Activated T-helper 1 cell treated with anti-CD3 and anti-CD28 coated beads, Interleukin-12 subunit alpha, Interleukin-12 subunit beta, Interleukin-2, Interleukin-4 antibody, amounts not matched to agents 30 ng/mL and 10 ng/mL and 1 ng/mL, durations not matched to agents 14 hours and 24 hours and 36 hours (primary cell): ENCODE measurements at regions not wholly inside any gene's neighbourhood (a gene's known extent, or its start where the extent isn't known, plus 50 kb on each side); places are given as distances from the start of the nearest gene placed in this dataset.

Experiments used
- DNase-seq: peaks from one replicate; pipeline ENCODE4 v3.0.0; 2021; ENCODE audit warnings: low spot score
- H3K27ac Mint-ChIP-seq: one replicate; pipeline ENCODE4 v1.8.0; 2021; ENCODE audit warnings: mild to moderate bottlenecking, mixed read lengths
- H3K27me3 Mint-ChIP-seq: one replicate; pipeline ENCODE4 v1.8.0; 2022; ENCODE audit warnings: mild to moderate bottlenecking, moderate library complexity, mixed read lengths; ENCODE audit not compliant: insufficient read depth
- H3K36me3 Mint-ChIP-seq: one replicate; pipeline ENCODE4 v1.8.0; 2021; ENCODE audit warnings: low read depth, mixed read lengths
- H3K4me1 Mint-ChIP-seq: one replicate; pipeline ENCODE4 v1.8.0; 2021; ENCODE audit warnings: low read depth, mixed read lengths
- H3K4me3 Mint-ChIP-seq: one replicate; pipeline ENCODE4 v1.8.0; 2021; ENCODE audit warnings: mild to moderate bottlenecking, moderate library complexity, mixed read lengths
- H3K9me3 Mint-ChIP-seq: one replicate; pipeline ENCODE4 v1.8.0; 2021; ENCODE audit warnings: mixed read lengths
- intact Hi-C: fragments of 100-400 bp; cut with micrococcal nuclease; formaldehyde crosslinking; loops from one replicate; pipeline ENCODE4 v1.15.1; 2024

GRCh38 chr10:121071901-121072300 lies 220.7 kb downstream of the WDR11 start:
- H3K36me3 Mint-ChIP-seq: no peaks in the 10 kb centered on the region
- DNase-seq: no peak

GRCh38 chr10:121073728-121074127 lies 222.6 kb downstream of the WDR11 start:
- intact Hi-C loops: no loop called here
- Mint-ChIP-seq H3K4me3 (no peak overlapping the region), H3K27ac (no peak overlapping the region), H3K27me3 (no peaks in the 10 kb centered on the region), H3K9me3 (no peaks in the 10 kb centered on the region), H3K36me3 (no peaks in the 10 kb centered on the region), H3K4me1 (no peaks in the 10 kb centered on the region)
- DNase-seq: no peak

More at GRCh38 chr10:121071901-121072300, 220.7 kb downstream of the WDR11 start:
- Mint-ChIP-seq H3K27me3 (no peaks in the 10 kb centered on the region), H3K4me3 (no peak overlapping the region), H3K27ac (no peak overlapping the region), H3K9me3 (no peaks in the 10 kb centered on the region), H3K4me1 (no peaks in the 10 kb centered on the region)
- intact Hi-C loops: no loop called here

GRCh38 chr10:121076776-121077715 lies 225.9 kb downstream of the WDR11 start:
- no peak overlapping the region for H3K4me3 Mint-ChIP-seq
- intact Hi-C loops: no loop called here
- H3K27ac Mint-ChIP-seq: no peak overlapping the region
- H3K27me3 Mint-ChIP-seq: no peaks in the 10 kb centered on the region
- no peak for DNase-seq
- no peaks in the 10 kb centered on the region for H3K9me3 Mint-ChIP-seq
- H3K36me3 Mint-ChIP-seq: no peaks in the 10 kb centered on the region
- no peaks in the 10 kb centered on the region for H3K4me1 Mint-ChIP-seq

- no peaks in the 10 kb centered on the region for H3K27me3 Mint-ChIP-seq
- H3K36me3 Mint-ChIP-seq: no peaks in the 10 kb centered on the region
- no peak for DNase-seq
- intact Hi-C loops: no loop called here
- no peak overlapping the region for H3K27ac Mint-ChIP-seq
- H3K4me3 Mint-ChIP-seq: no peak overlapping the region
- no peaks in the 10 kb centered on the region for H3K4me1 Mint-ChIP-seq
- H3K9me3 Mint-ChIP-seq: no peaks in the 10 kb centered on the region
Measured at GRCh38 chr10:121078036-121078435, 226.9 kb downstream of the WDR11 start.

- Mint-ChIP-seq H3K27ac (no peak overlapping the region), H3K9me3 (no peaks in the 10 kb centered on the region)
- DNase-seq: no peak
Measured at GRCh38 chr10:121078672-121079102, 227.5 kb downstream of the WDR11 start.

GRCh38 chr10:121079226-121079625 lies 228.1 kb downstream of the WDR11 start:
- Mint-ChIP-seq H3K4me1 (no peaks in the 10 kb centered on the region), H3K27me3 (no peaks in the 10 kb centered on the region), H3K36me3 (no peaks in the 10 kb centered on the region), H3K27ac (no peak overlapping the region), H3K4me3 (no peak overlapping the region), H3K9me3 (no peaks in the 10 kb centered on the region)
- intact Hi-C loops: no loop called here
- no peak for DNase-seq

More at GRCh38 chr10:121078672-121079102, 227.5 kb downstream of the WDR11 start:
- no peaks in the 10 kb centered on the region for H3K4me1 Mint-ChIP-seq
- H3K36me3 Mint-ChIP-seq: no peaks in the 10 kb centered on the region
- intact Hi-C loops: no loop called here
- no peaks in the 10 kb centered on the region for H3K27me3 Mint-ChIP-seq
- no peak overlapping the region for H3K4me3 Mint-ChIP-seq

- no peak overlapping the region for H3K27ac Mint-ChIP-seq
- no peaks in the 10 kb centered on the region for H3K9me3 Mint-ChIP-seq
- intact Hi-C loops: no loop called here
- H3K4me3 Mint-ChIP-seq: no peak overlapping the region
- H3K27me3 Mint-ChIP-seq: no peaks in the 10 kb centered on the region
- no peaks in the 10 kb centered on the region for H3K36me3 Mint-ChIP-seq
- no peak for DNase-seq
- H3K4me1 Mint-ChIP-seq: no peaks in the 10 kb centered on the region
Measured at GRCh38 chr10:121080281-121080891, 229.2 kb downstream of the WDR11 start.

- H3K9me3 Mint-ChIP-seq: no peaks in the 10 kb centered on the region
- no peaks in the 10 kb centered on the region for H3K4me1 Mint-ChIP-seq
- H3K27ac Mint-ChIP-seq: no peak overlapping the region
- H3K27me3 Mint-ChIP-seq: no peaks in the 10 kb centered on the region
- no peaks in the 10 kb centered on the region for H3K36me3 Mint-ChIP-seq
- intact Hi-C loops: no loop called here
- no peak overlapping the region for H3K4me3 Mint-ChIP-seq
- no peak for DNase-seq
Measured at GRCh38 chr10:121081306-121081705, 230.1 kb downstream of the WDR11 start.

- Mint-ChIP-seq H3K36me3 (no peaks in the 10 kb centered on the region), H3K27me3 (no peaks in the 10 kb centered on the region), H3K27ac (no peak overlapping the region), H3K4me1 (no peaks in the 10 kb centered on the region), H3K4me3 (no peak overlapping the region), H3K9me3 (peaks cover 5% of the 10 kb centered on the region)
- intact Hi-C loops: no loop called here
- DNase-seq: no peak
Measured at GRCh38 chr10:121082984-121083383, 231.8 kb downstream of the WDR11 start.

GRCh38 chr10:121084016-121084674 lies 233.0 kb downstream of the WDR11 start:
- H3K4me1 Mint-ChIP-seq: no peaks in the 10 kb centered on the region
- H3K9me3 Mint-ChIP-seq: peaks cover 5% of the 10 kb centered on the region
- H3K4me3 Mint-ChIP-seq: no peak overlapping the region
- DNase-seq: no peak
- intact Hi-C loops: no loop called here
- no peaks in the 10 kb centered on the region for H3K36me3 Mint-ChIP-seq
- H3K27me3 Mint-ChIP-seq: no peaks in the 10 kb centered on the region
- H3K27ac Mint-ChIP-seq: no peak overlapping the region

GRCh38 chr10:121084675-121085070 lies 233.5 kb downstream of the WDR11 start:
- Mint-ChIP-seq H3K9me3 (peaks cover 5% of the 10 kb centered on the region), H3K27ac (no peak overlapping the region), H3K27me3 (no peaks in the 10 kb centered on the region), H3K36me3 (no peaks in the 10 kb centered on the region), H3K4me1 (no peaks in the 10 kb centered on the region), H3K4me3 (no peak overlapping the region)
- intact Hi-C loops: no loop called here
- no peak for DNase-seq

- Mint-ChIP-seq H3K4me1 (no peaks in the 10 kb centered on the region), H3K27ac (no peak overlapping the region), H3K4me3 (no peak overlapping the region), H3K9me3 (peaks cover 5% of the 10 kb centered on the region), H3K27me3 (no peaks in the 10 kb centered on the region), H3K36me3 (no peaks in the 10 kb centered on the region)
- DNase-seq: no peak
- intact Hi-C loops: no loop called here
Measured at GRCh38 chr10:121085367-121085766, 234.2 kb downstream of the WDR11 start.

GRCh38 chr10:121087129-121087528 lies 236.0 kb downstream of the WDR11 start:
- Mint-ChIP-seq H3K36me3 (no peaks in the 10 kb centered on the region), H3K27me3 (no peaks in the 10 kb centered on the region), H3K9me3 (peaks cover 5% of the 10 kb centered on the region), H3K4me1 (no peaks in the 10 kb centered on the region), H3K27ac (no peak overlapping the region), H3K4me3 (no peak overlapping the region)
- DNase-seq: no peak
- intact Hi-C loops: no loop called here
